Fibroblast of mammary gland (primary cell): ENCODE measurements at regions not wholly inside any gene's neighbourhood (a gene's known extent, or its start where the extent isn't known, plus 50 kb on each side); places are given as distances from the start of the nearest gene placed in this dataset.

Experiments
- DNase-seq: peaks from one replicate; pipeline ENCODE4 v3.0.0-alpha.2; 2010; ENCODE audit warnings: low read depth
- H3K4me3 ChIP-seq: 2 replicates; pipeline ENCODE4 v1.5.1; 2011; ENCODE audit warnings: low read depth, mild to moderate bottlenecking, low read length, moderate library complexity; ENCODE audit not compliant: control insufficient read depth
- CTCF ChIP-seq: conservative IDR thresholded peaks from 2 replicates; pipeline ENCODE4 v1.5.1; 2011; ENCODE audit warnings: low read depth, low read length, inconsistent platforms; ENCODE audit not compliant: control insufficient read depth, insufficient read depth

DNA sequence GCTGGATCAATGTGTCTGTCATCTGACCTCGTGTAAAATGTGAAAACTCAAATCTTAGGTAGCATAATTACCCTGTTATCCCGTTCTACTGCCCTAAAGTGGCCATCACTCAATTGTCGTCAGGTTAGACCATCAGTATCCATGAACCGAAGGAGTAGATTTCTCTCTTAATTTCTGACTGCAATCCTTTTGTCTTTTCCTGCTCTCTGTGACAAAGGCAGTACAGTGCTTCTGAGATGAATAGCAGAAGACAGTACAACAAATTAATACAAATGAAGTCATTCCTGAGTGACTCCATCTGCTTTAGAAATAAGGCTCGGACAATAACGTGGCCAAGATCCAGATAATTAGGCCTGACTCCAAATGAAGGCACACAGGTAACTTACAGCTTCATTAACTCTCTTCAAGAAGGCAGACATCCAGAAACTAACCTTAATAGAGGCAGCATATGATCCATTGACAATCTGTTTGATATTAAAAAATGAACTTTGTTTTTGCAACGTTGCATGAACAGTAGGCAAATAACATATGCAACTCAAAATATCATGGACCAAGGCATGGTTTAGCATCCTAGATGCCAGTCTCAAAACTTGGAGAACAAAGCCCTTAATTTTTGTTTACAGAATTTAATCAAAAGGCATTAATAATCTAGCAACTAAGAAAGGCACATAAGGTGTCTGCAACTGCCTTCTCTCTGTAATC is 96.7 kb upstream of the CDH20 start:
- TF ChIP-seq CTCF: no peak
- no peak for DNase-seq
- H3K4me3 ChIP-seq: no peak overlapping the region

- TF ChIP-seq CTCF: no peak
- no peak for DNase-seq
- H3K4me3 ChIP-seq: no peak overlapping the region
Measured at GRCh38 chr18:61237529-61237928, 95.7 kb upstream of the CDH20 start.

DNA sequence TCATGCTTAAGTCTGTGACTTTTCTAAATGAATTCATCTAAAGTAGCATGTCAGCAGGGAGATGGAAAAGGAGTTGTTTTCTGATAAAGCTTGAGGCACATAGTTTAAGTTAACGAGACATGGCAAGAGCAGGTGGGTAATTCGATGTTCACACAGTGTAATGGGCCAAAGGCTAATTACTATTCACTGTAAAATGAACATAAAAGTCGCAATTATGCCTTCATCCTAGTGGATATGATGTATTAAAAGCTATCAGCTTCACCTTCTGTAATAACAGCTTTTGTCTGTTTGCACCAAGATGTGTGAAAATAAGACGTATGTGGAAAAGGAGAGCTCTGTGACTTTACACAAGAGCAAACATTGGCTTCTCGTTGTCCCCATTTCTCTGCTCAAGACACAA is 94.2 kb upstream of the CDH20 start:
- TF ChIP-seq CTCF: no peak
- H3K4me3 ChIP-seq: no peak overlapping the region
- DNase-seq: no peak

GRCh38 chr18:61241260-61241853 is 91.9 kb upstream of the CDH20 start:
- no peak for TF ChIP-seq CTCF

DNA sequence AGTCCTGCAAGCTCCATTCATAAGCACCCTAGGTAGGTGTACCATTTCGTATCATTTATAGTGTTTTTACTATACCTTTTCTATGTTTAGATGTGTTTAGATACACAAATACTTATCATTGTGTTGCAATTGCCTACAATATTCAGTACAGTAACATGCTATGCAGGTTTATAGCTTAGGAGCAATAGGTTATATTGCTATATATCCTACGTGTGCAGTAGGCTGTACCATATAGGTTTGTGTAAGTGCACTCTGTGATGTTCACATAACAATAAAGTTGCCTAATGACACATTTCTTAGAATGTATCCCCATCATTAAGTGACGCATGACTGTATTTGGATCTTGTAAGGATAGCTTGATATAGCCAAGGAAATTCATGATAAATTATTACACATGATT is 88.6 kb upstream of the CDH20 start:
- H3K4me3 ChIP-seq: no peak overlapping the region
- no peak for TF ChIP-seq CTCF
- DNase-seq: no peak

More at GRCh38 chr18:61241260-61241853, 91.9 kb upstream of the CDH20 start:
- DNase-seq: no peak
- no peak overlapping the region for H3K4me3 ChIP-seq

GRCh38 chr18:61245276-61245675 is 88.0 kb upstream of the CDH20 start:
- DNase-seq: no peak
- TF ChIP-seq CTCF: no peak
- H3K4me3 ChIP-seq: no peak overlapping the region
